HL-60 (cell line): ENCODE measurements at regions not wholly inside any gene's neighbourhood (a gene's known extent, or its start where the extent isn't known, plus 50 kb on each side); places are given as distances from the start of the nearest gene placed in this dataset.

Experiments used
- DNase-seq, 2 experiments: peaks; one replicate each; pipeline ENCODE4 v3.0.0-alpha.2; 2010 to 2020; ENCODE audit warnings: low read depth in 1 of 2, low spot score in 1 of 2
- H3K27ac ChIP-seq: fragments of 250-450 bp; sonication (Bioruptor Pico); replicated peaks from 2 replicates; pipeline ENCODE4 v1.5.1; 2020; ENCODE audit warnings: mild to moderate bottlenecking, moderate library complexity
- H3K27me3 ChIP-seq: fragments of 250-450 bp; sonication (Bioruptor Pico); 2 replicates; pipeline ENCODE4 v1.5.1; 2021; ENCODE audit warnings: mild to moderate bottlenecking, moderate library complexity; ENCODE audit not compliant: insufficient read depth, poor library complexity, severe bottlenecking
- H3K4me3 ChIP-seq: replicated peaks from 2 replicates; pipeline ENCODE4 v1.5.1; 2011; ENCODE audit warnings: mild to moderate bottlenecking, control low read depth, low read length; ENCODE audit not compliant: insufficient read depth
- GABPA ChIP-seq: IDR thresholded peaks from 2 replicates; pipeline ENCODE4 v1.6.1; 2012; ENCODE audit warnings: low read depth
- POLR2AphosphoS5 ChIP-seq: IDR thresholded peaks from 2 replicates; pipeline ENCODE4 v1.6.1; 2012; ENCODE audit warnings: low read depth
- SPI1 ChIP-seq: IDR thresholded peaks from 2 replicates; pipeline ENCODE4 v1.6.1; 2012; ENCODE audit warnings: low read depth, mild to moderate bottlenecking, borderline replicate concordance
- TF ChIP-seq, protein P1 (sequence below): IDR thresholded peaks from 2 replicates; pipeline ENCODE4 v1.6.1; 2012; ENCODE audit warnings: low read depth; ENCODE audit not compliant: insufficient replicate concordance
- TF ChIP-seq, protein P2 (sequence below): IDR thresholded peaks from one replicate; pipeline ENCODE4 v1.5.1; 2011; ENCODE audit warnings: low read length, control low read depth, inconsistent platforms; ENCODE audit not compliant: insufficient read depth

DNA sequence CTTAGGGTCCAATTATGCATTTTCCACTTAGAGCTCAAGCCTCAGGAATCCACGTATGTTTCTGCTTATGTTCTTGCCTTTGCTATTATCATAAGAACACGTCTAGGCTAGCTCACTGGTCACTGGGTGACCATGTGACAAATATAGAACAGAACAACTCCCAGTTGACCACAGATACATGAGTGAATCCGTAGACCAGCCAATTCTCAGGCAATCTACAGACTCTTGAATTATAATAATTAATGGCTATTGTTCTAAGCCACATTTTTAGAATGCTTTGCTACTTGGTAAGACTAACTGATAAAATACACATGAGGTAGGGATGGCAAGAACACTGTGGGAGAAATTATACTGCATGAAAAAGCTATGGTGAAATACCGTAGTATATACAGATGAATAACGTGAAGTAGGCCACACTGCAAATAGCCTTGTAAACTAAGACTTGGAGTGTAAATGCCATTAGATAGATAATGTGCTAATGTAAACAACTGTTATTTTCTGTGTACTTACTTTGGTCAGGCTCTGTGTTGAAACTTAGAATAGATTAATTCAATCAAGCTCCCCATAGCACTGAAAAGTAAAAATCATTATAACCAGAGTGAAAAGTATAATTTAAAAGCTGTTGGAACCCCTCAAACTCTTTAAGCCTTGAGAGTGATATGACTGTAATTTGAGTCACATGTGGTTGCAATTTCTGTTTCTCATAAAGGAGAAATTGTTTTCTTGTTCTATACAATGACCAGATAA, 366.2 kb upstream of the CCDC179 start:
- DNase-seq: no peak
- H3K4me3 ChIP-seq: no peak overlapping the region
- no peak overlapping the region for H3K27ac ChIP-seq
- no peaks in the 10 kb centered on the region for H3K27me3 ChIP-seq
- TF ChIP-seq, protein P1, sequence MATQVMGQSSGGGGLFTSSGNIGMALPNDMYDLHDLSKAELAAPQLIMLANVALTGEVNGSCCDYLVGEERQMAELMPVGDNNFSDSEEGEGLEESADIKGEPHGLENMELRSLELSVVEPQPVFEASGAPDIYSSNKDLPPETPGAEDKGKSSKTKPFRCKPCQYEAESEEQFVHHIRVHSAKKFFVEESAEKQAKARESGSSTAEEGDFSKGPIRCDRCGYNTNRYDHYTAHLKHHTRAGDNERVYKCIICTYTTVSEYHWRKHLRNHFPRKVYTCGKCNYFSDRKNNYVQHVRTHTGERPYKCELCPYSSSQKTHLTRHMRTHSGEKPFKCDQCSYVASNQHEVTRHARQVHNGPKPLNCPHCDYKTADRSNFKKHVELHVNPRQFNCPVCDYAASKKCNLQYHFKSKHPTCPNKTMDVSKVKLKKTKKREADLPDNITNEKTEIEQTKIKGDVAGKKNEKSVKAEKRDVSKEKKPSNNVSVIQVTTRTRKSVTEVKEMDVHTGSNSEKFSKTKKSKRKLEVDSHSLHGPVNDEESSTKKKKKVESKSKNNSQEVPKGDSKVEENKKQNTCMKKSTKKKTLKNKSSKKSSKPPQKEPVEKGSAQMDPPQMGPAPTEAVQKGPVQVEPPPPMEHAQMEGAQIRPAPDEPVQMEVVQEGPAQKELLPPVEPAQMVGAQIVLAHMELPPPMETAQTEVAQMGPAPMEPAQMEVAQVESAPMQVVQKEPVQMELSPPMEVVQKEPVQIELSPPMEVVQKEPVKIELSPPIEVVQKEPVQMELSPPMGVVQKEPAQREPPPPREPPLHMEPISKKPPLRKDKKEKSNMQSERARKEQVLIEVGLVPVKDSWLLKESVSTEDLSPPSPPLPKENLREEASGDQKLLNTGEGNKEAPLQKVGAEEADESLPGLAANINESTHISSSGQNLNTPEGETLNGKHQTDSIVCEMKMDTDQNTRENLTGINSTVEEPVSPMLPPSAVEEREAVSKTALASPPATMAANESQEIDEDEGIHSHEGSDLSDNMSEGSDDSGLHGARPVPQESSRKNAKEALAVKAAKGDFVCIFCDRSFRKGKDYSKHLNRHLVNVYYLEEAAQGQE: no peak
- TF ChIP-seq GABPA (no peak), SPI1 (no peak), POLR2AphosphoS5 (no peak)
- TF ChIP-seq, protein P2, sequence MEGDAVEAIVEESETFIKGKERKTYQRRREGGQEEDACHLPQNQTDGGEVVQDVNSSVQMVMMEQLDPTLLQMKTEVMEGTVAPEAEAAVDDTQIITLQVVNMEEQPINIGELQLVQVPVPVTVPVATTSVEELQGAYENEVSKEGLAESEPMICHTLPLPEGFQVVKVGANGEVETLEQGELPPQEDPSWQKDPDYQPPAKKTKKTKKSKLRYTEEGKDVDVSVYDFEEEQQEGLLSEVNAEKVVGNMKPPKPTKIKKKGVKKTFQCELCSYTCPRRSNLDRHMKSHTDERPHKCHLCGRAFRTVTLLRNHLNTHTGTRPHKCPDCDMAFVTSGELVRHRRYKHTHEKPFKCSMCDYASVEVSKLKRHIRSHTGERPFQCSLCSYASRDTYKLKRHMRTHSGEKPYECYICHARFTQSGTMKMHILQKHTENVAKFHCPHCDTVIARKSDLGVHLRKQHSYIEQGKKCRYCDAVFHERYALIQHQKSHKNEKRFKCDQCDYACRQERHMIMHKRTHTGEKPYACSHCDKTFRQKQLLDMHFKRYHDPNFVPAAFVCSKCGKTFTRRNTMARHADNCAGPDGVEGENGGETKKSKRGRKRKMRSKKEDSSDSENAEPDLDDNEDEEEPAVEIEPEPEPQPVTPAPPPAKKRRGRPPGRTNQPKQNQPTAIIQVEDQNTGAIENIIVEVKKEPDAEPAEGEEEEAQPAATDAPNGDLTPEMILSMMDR: no peak

DNA sequence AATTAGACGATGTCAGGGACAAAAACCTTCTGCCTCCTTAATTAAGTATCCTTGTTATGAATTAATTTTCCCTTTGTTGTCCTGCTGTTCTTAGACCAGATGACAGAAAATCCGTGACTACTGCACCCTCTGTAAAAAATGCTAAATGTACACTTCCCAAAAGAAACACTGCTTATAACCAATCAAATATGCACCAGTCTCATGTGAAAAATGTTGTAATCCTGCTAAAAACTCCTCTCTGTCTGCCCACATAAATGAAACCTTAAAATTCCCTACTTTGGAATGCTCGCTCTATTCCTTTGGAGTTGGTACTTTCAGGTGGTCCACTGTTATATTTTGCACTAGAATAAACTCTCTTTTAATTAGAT, 366.8 kb upstream of the CCDC179 start:
- DNase-seq: no peak
- no peaks in the 10 kb centered on the region for H3K27me3 ChIP-seq
- H3K27ac ChIP-seq: no peak overlapping the region
- TF ChIP-seq, protein P2: no peak
- no peak for TF ChIP-seq GABPA
- no peak for TF ChIP-seq POLR2AphosphoS5
- TF ChIP-seq, protein P1: no peak
- TF ChIP-seq SPI1: no peak
- no peak overlapping the region for H3K4me3 ChIP-seq

DNA sequence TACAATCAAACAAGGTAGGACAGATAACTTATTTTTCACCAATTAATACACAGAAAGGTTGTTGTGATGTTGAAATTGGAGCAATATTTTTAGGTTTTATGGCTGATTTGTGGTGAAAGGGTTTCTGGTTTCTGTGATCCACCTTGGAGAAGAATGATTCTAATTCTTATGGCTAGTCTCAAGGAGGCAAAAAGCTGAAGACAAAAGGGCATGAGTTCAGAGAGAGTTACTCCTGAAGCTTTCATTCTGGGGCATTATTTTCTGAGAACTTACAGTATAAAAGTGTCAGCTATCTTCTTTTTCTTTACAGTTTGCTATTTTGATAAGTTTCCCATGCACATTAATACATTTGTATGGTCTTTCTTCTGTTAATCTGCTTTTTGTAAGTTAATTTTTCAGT, 372.4 kb upstream of the CCDC179 start:
- no peak overlapping the region for H3K4me3 ChIP-seq
- TF ChIP-seq, protein P2: no peak
- TF ChIP-seq POLR2AphosphoS5 (no peak), SPI1 (no peak), GABPA (no peak)
- TF ChIP-seq, protein P1: no peak
- no peaks in the 10 kb centered on the region for H3K27me3 ChIP-seq
- DNase-seq: no peak
- H3K27ac ChIP-seq: no peak overlapping the region
